Transverse colon (tissue), 4 donors: ENCODE measurements at regions not wholly inside any gene's neighbourhood (a gene's known extent, or its start where the extent isn't known, plus 50 kb on each side); places are given as distances from the start of the nearest gene placed in this dataset.
A peak's percentile ranks its signal among the peaks of the same experiment; 100 is the strongest.

ENCODE experiments used
- DNase-seq: peaks from one replicate; pipeline ENCODE4 v3.0.0-alpha.2; 2019
- H3K27ac ChIP-seq, 4 donors: fragments of 200-600 bp; sonication (generic); 2 replicates each; pipeline ENCODE4 v1.5.1; 2016 to 2018; ENCODE audit warnings: inconsistent platforms in 4 of 4
- H3K27me3 ChIP-seq: fragments of 200-600 bp; sonication (generic); 2 replicates; pipeline ENCODE4 v1.5.1; 2017; ENCODE audit warnings: inconsistent platforms
- H3K36me3 ChIP-seq, 4 donors: fragments of 200-600 bp; sonication (generic); 2 replicates each; pipeline ENCODE4 v1.5.1; 2017 to 2019; ENCODE audit warnings: inconsistent platforms in 4 of 4
- H3K4me1 ChIP-seq, 4 donors: fragments of 200-600 bp; sonication (generic); 2 replicates each; pipeline ENCODE4 v1.5.1; 2017 to 2020; ENCODE audit warnings: inconsistent platforms in 4 of 4
- H3K4me3 ChIP-seq, 4 donors: fragments of 200-600 bp; sonication (generic); 1 replicate in 1 of 4; 2 replicates in 3 of 4; pipeline versions ENCODE4 v1.5.1 to v1.6.1; 2017 to 2019; ENCODE audit warnings: inconsistent platforms in 4 of 4
- H3K9me3 ChIP-seq, 2 donors: fragments of 200-600 bp; sonication (generic); 2 replicates each; pipeline ENCODE4 v1.5.1; 2017 to 2019; ENCODE audit warnings: inconsistent platforms in 2 of 2
- EP300 ChIP-seq: sonication (generic); formaldehyde crosslinking; IDR thresholded peaks from one replicate; pipeline ENCODE4 v1.6.1; 2017; ENCODE audit warnings: antibody characterized with exemption, low read depth
- POLR2A ChIP-seq: fragments of 450-650 bp; IDR thresholded peaks from one replicate; pipeline ENCODE4 v1.6.1; 2016; ENCODE audit warnings: antibody characterized with exemption, mild to moderate bottlenecking, moderate library complexity
- POLR2AphosphoS5 ChIP-seq, 3 donors: sonication (generic); formaldehyde crosslinking; IDR thresholded peaks; one replicate each; pipeline ENCODE4 v1.6.1; 2016; ENCODE audit warnings: antibody characterized with exemption in 3 of 3
- WGBS, 2 donors: methylation state at CpG; one replicate each; pipeline ENCODE4 v1.1.5; 2018; ENCODE audit warnings: low coverage in 1 of 2; 5-methylcytosine and 5-hydroxymethylcytosine counted together
- in situ Hi-C, 4 donors: fragments of 200-750 bp; cut with MboI; loops; one replicate each; pipeline versions ENCODE4 v1.15.0 to v1.15.1; 2017; ENCODE audit warnings: low sequenced_read_pairs in 3 of 4, low pct_ligation_motif_present in 1 of 4, low pct_unique_long_range_greater_than_20kb in 1 of 4
- intact Hi-C: fragments of 100-400 bp; cut with DNase I; formaldehyde crosslinking; loops from one replicate; pipeline ENCODE4 v1.15.1; 2023; ENCODE audit warnings: low total_unique reads
- TF ChIP-seq, protein P1 (sequence below), 5 experiments: fragments of 200-600 bp in 3 of 5; fragments of 450-650 bp in 2 of 5; sonication (generic) in 3 of 5; IDR thresholded peaks; 1 replicate in 2 of 5; 2 replicates in 3 of 5; pipeline ENCODE4 v1.5.1; 2016 to 2017; ENCODE audit warnings: antibody characterized with exemption in 5 of 5, inconsistent platforms in 3 of 5, mild to moderate bottlenecking in 2 of 5, moderate library complexity in 1 of 5

DNA sequence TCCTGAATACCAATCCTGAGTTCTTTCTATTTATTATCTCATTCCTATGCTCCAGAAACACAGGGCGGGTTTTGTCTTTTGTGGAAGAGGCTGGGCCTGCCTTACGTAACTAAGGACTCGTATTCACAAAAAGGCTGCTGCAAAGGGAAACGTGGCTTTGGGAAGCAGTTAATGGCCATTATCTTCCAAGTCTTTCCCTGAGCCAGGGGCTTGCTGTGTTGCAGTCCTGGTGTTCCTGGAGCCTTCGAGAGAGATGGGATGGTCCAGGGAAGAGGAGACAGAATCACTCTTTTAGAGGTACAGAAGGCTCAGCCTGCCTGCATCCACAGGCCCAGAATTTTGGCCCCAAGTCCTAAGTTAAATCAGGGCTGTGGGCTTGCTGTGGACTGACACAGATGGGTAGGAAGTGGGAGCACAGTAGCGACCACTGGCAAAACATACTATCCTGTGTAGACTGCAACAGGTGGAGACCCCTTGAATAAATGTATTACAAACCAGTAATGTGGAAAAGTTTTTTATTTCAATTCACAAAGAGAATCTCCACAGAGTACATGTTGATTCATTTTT lies 139.4 kb upstream of the ST6GAL2 start:
- Histone ChIP-seq H3K27me3 (no peaks in the 10 kb centered on the region), H3K4me3 (no peak overlapping the region), H3K36me3 (no peaks in the 10 kb centered on the region), H3K27ac (no peak overlapping the region), H3K4me1 (peaks cover 0 to 12% (median 2%) of the 10 kb centered on the region in 4 donors), H3K9me3 (no peaks in the 10 kb centered on the region)
- intact Hi-C loops (no loop called here), in situ Hi-C loops (no loop called here)
- no peak for DNase-seq
- no peak for TF ChIP-seq POLR2A
- WGBS, 2 donors, result 73% methylated on average over 2 to 6 of the region's 6 CpGs

DNA sequence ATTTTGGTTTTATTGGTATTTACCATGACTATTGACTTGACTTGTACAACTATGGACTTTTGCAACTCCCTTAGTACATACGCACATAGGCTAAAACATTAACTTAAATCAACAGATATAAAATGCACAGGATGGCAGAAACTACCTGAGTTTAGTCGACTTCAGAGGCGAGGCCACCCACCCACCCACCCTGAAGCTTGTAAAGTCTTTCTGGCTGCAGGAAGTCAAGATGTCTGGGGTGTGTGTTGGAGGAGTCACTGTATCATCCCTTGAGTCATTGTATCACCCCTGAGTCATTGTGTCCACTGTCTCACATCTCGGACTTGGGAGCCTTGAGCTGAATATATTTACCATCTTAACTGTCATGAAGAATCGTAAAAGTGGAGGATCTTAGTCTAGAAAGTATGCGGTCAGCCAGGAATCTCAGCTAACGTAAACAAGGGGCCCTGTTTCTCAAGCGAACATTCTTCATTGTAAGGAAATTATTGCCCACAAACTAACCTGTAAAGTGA lies 140.0 kb upstream of the ST6GAL2 start:
- in situ Hi-C loops (no loop called here), intact Hi-C loops (no loop called here)
- Histone ChIP-seq H3K9me3 (no peaks in the 10 kb centered on the region), H3K4me3 (no peak overlapping the region), H3K36me3 (no peaks in the 10 kb centered on the region), H3K4me1 (peaks cover 0 to 12% (median 2%) of the 10 kb centered on the region in 4 donors), H3K27ac (no peak overlapping the region), H3K27me3 (no peaks in the 10 kb centered on the region)
- 35 to 39% methylated on average over 7 to 8 of the region's 8 CpGs for WGBS, 2 donors
- peak; percentile 26 for DNase-seq
- peak in 1 of 3 donors; percentile 42 for TF ChIP-seq POLR2AphosphoS5 (IDR thresholded peaks at IDR 0.05)
- TF ChIP-seq, protein P1, sequence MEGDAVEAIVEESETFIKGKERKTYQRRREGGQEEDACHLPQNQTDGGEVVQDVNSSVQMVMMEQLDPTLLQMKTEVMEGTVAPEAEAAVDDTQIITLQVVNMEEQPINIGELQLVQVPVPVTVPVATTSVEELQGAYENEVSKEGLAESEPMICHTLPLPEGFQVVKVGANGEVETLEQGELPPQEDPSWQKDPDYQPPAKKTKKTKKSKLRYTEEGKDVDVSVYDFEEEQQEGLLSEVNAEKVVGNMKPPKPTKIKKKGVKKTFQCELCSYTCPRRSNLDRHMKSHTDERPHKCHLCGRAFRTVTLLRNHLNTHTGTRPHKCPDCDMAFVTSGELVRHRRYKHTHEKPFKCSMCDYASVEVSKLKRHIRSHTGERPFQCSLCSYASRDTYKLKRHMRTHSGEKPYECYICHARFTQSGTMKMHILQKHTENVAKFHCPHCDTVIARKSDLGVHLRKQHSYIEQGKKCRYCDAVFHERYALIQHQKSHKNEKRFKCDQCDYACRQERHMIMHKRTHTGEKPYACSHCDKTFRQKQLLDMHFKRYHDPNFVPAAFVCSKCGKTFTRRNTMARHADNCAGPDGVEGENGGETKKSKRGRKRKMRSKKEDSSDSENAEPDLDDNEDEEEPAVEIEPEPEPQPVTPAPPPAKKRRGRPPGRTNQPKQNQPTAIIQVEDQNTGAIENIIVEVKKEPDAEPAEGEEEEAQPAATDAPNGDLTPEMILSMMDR (IDR thresholded peaks at IDR 0.05), result no peak

DNA sequence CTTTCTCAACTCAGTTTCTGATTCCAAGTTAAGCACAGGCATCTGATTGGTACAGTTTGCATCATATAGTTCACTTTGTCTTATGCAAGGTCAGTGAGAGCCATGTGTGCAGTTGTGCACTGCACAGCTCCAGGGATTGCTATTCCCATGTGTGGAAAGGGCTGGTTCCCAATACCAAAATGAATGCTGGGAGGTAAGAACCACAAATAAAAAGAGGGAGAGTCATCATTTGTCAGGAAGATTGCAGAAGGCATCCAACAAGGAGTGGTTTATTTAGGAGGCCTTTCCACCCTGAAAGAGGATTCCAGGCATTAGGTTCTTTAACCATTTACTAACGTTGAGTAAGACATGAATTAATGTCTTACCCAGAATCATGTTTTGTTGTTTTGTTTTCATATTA lies 141.2 kb upstream of the ST6GAL2 start:
- in situ Hi-C loops (no loop called here), intact Hi-C loops (no loop called here)
- no peak overlapping the region for H3K4me3 ChIP-seq
- H3K9me3 ChIP-seq, result no peaks in the 10 kb centered on the region
- no peaks in the 10 kb centered on the region for H3K27me3 ChIP-seq
- peaks cover 0 to 12% (median 2%) of the 10 kb centered on the region in 4 donors for H3K4me1 ChIP-seq
- H3K27ac ChIP-seq, result no peak overlapping the region
- no peak for DNase-seq
- no peaks in the 10 kb centered on the region for H3K36me3 ChIP-seq
- TF ChIP-seq, protein P1 (IDR thresholded peaks at IDR 0.05), result no peak
- TF ChIP-seq EP300 (no peak), POLR2A (no peak), POLR2AphosphoS5 (IDR thresholded peaks at IDR 0.05) (no peak)
- 71 to 100% methylated on average over 1 of the region's 1 CpG for WGBS, 2 donors

DNA sequence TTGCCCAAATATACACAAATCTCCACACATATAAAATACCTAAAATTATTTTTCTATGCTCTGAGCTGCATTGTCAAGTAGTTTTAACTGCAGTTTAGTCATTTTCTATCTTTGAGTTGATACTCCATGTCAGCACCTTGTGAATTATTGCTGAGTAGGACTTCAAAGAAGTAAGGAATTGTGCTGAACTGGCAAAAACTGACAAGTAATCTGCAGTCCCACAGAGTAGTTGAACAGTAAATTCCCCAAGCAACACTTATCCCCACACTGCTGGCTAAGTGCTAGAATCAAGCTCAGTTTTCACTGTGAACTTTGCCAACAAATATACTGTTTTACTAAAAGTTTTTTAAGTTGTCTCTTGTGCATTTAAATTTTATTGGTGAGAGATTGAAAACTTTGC lies 141.8 kb upstream of the ST6GAL2 start:
- in situ Hi-C loops, result no loop called here
- H3K36me3 ChIP-seq, result no peaks in the 10 kb centered on the region

More for the DNA sequence above, 141.8 kb upstream of the ST6GAL2 start:
- Histone ChIP-seq H3K27me3 (no peaks in the 10 kb centered on the region), H3K4me1 (peaks cover 0 to 12% (median 2%) of the 10 kb centered on the region in 4 donors), H3K4me3 (no peak overlapping the region), H3K9me3 (no peaks in the 10 kb centered on the region), H3K27ac (no peak overlapping the region)
- TF ChIP-seq, protein P1 (IDR thresholded peaks at IDR 0.05), result no peak
- no peak for TF ChIP-seq POLR2A
- TF ChIP-seq EP300, result no peak
- TF ChIP-seq POLR2AphosphoS5 (IDR thresholded peaks at IDR 0.05), result no peak
- no peak for DNase-seq
- intact Hi-C loops, result no loop called here
